HG02870 (cell line): ENCODE measurements at regions not wholly inside any gene's neighbourhood (a gene's known extent, or its start where the extent isn't known, plus 50 kb on each side); places are given as distances from the start of the nearest gene placed in this dataset.

Experiments
- ATAC-seq: cut with Tn5 transposase; IDR thresholded peaks from one replicate; pipeline ENCODE4 v1.9.1; 2021; ENCODE audit warnings: mild to moderate bottlenecking, moderate library complexity; ENCODE audit not compliant: unreplicated experiment

DNA sequence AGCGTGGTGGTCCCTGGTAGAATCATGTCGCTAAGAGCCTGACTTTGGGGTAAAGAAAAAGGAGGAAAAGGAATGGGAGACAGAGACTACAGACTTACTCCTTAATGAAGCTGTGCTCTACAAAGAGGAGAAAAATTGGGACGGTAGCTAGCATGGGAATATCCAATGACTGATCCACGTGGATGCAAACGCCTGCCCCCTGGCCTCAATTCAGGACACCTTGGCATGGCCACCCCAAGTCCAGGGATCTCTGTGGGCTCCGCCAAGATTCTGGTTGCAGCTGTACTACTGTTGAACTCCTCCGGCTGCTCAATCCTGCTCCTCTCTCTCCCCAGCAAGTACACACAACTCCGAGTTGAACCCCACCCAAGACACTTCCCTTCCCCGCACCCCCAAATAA, 70.5 kb upstream of the DIO3 start:
- no peak for ATAC-seq

GRCh38 chr14:101491841-101492240, 69.5 kb upstream of the DIO3 start:
- no peak for ATAC-seq

- ATAC-seq, result no peak
Observed at GRCh38 chr14:101492716-101493115, 68.6 kb upstream of the DIO3 start.

DNA sequence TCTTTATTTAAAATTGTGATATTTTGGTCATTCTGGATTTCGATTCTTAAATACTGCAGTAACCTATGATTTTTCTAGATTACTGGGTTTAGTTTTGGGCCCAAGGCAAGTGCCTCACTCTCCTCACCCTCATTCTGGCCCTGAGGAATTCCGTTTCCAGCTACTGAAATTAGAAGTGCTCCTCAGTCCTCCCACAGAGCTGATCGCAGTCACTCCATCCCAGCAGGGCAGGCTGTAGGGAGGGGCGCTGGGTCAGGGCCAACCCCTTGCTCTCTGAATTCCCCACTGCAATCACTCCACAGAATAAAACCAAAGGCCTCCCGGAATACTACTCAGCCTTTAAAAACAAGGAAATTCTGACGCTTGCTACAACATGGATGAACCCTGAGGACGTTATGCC, 66.5 kb upstream of the DIO3 start:
- ATAC-seq, result no peak

- no peak for ATAC-seq
Observed at GRCh38 chr14:101495284-101495683, 66.0 kb upstream of the DIO3 start.

DNA sequence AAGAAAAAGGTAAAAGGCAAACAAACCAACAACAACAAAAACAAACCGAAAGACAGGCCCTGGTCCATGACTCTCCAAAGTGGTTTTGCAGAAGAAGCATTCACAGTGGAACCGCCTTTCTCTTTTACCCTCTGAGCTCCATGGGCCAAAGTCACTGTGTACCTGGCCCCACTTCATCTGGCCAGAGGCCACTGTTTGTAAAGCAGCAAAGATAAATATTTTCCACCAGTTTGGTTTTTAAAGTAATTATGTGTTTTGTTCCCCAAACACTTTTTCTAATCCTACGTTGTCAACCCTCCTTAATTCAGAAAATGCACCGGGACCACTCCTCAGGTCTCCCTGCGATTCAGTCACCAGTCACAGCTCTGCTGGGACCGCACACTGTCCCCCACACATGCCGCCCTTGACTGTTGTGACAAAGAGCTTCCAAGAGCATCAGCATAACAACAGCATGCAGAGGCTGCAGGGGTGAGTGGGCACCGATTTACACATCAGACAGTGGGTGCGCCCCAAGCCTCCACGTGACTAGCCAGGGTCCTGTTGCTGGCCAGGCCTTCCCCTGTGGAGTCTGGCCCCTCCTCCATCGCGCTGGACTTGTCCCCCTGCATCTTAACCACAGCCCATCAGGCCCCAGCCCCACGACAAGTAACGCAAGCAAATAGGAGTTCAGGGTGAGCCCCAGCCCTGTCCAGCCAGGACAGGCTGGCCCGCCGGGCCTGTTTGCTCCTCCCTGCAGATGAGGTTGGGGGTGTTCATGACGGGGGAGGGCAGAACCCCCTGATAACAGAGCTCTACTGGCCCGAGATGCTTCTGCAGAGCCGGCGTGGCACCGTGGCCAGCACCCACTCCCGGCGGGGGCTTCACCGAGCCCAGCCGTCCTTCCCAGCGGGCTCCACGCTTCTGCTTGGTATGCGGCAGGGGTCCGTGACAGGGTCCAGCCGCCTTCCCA, 65.2 kb upstream of the DIO3 start:
- no peak for ATAC-seq

DNA sequence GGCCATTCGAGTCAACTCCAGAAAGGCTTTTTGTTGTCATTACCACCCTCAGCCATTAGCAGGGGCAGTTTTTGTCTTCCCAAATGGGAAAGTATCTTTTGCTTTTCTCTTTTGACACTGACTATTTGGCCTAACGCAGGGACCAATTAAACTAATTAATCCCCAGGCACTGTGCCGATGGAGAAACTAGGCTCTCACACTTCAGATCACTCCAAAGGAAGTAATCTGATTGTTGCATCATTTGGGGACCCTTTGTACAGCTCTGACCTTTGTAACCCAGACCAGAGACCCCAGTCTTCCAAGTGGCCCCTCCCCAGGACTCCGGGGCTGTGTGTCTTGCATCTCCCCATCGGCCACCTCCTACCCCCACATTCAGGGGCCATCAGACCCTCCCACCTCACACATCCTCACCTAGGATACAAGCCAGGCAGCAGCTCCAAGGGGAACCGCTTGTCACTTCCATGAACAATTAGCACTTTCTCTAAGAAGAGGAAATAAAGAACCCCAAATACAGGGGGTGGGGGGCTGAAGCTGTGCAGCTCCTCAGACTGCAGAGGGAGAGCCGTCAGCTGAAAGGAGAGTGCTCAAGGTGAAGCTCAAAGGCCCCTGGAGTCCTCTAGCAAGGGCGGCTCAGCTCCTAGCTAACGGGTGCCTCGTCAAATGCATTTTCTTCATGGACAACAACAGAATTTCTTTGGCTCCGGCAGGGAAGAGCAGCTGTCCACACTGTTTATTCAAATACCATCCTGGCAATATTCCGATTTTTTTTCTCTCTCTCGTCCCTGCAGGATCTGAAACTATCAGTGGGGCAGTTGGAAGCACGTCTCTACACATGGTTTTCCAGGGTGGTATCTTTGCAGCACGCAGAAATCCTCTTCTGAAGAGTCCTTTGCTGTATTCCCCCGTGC, 64.3 kb upstream of the DIO3 start:
- ATAC-seq, result no peak

DNA sequence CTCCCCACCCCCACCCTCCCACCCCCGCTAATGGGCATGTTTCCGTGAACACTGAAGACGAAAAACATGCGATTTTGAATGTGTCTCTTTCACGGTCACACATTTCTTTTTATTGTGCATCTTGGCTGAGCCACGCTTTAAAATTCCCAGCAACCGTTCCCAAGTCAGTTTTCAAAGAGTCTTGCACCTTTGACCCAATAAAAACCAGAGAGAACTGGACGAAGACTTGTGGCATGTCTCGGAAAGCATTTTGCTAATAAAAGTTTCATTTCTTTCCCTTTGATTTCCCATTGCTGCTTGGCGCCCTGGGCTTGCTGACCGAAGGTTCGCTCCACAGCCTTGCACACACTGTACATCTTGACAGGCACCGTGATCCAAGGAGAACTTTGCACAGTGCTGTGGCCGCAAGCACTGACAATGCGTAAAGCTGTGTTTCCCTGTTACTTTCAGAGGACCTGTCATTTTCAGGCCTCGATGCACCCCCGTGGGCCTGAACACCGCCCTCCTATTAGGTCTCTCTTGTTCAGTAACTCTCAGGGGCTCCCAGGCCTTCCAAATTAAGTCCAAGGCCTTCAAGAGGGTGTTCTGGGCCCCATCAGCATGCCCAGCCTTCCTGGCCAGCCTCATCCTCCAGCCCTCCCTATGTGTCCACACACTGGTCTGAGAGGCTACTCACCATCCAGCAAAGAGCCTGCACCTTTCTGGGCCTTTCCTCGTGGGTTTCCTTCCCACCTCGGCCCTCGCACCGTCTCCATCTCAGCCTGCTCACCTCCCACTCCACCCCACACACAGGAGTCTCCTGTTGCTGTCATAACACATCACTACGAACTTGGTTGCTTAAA, 63.4 kb upstream of the DIO3 start:
- no peak for ATAC-seq

DNA sequence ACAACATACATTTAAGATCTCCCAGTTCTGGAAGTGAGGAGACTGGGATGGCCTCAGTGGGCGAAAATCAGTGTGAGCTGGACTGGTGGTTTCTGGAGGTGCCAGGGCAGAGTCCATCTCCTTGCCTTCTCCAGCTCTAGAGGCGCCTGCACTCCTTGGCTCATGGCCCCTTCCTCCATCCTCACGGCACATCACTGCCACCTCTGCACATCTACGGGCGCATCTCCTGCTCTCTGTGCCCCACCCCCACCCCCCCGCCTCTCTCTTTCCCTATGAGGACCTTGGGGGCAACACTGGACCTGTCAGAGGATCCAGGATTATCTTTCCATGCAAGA, 62.8 kb upstream of the DIO3 start:
- ATAC-seq, result no peak

DNA sequence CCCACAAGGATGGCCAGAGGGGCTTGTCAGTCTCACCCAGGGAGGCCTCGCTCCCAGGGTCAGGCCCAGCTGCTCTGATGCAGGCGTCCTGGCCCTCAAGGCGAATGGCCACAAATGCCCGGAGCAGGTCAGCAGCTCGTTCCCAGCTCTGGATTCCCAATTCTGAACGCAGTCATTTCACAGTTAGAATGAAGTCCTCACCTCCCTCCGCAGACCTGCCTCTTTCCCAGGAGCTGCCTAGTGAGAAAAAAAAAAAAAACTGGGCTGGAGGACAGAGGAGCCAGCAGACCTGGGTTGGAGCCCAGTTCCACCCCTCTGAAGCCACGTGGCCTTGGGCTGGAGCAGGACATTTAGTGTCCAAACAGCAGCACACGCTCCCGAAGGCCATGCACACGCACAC, 62.2 kb upstream of the DIO3 start:
- no peak for ATAC-seq

- ATAC-seq, result no peak
Observed at GRCh38 chr14:101499513-101499912, 61.8 kb upstream of the DIO3 start.

DNA sequence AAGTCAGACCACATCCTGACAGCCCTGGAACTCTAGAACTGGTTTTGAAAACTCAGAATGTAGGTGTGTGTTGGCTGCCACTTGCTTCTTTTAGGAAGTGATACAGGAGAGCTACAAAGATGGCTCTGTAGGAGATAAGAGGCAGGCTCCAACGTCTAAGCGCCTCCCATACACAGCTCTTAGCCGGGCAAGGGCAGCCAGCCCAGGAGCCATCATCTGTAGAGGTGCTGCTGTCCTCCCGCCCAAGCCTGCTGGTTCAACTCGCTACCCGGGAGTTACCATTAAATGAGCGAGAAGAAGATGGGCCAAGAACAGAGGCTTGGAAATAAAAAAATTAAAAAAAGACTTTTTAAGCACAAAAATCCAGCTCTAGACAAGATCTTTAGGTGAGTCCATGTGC, 61.2 kb upstream of the DIO3 start:
- no peak for ATAC-seq

GRCh38 chr14:101500681-101501080, 60.6 kb upstream of the DIO3 start:
- ATAC-seq, result no peak

- ATAC-seq, result no peak
Observed at GRCh38 chr14:101501341-101501740, 60.0 kb upstream of the DIO3 start.

- no peak for ATAC-seq
Observed at GRCh38 chr14:101501858-101502615, 59.3 kb upstream of the DIO3 start.

GRCh38 chr14:101502761-101503392, 58.4 kb upstream of the DIO3 start:
- no peak for ATAC-seq

DNA sequence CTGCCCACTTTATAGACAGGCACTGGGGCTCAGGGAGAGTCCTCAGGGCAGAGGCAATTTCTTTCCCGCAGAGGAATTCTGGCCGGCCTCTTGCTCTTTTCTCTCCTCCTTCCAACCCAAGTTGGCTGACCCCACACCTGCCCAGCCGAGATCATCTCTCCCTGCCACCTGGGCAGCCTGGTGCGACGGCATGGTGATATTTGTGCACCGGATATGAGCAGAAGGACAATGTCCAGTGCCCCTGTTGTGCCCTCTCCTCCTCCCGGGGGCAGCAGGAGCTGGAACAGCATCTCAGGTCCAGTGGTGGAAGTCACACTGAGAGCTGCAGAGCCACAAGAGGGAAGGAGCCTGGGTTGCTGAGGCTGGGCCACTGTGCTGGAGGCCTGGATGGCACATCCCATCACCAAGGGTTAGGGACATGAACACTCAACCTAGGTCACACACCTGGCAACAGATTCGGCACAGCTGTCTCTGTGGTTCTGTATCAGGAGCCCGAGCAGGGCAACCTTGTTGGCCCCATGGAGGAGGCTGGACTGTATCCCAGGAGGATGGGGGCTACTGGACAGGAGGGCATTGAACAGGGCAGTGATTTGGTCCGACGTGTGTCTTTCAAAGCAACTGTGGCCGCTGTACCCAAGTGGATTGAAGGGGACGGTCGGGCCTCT, 57.7 kb upstream of the DIO3 start:
- no peak for ATAC-seq

- no peak for ATAC-seq
Observed at GRCh38 chr14:101504096-101504948, 57.0 kb upstream of the DIO3 start.
